ENCODE measurements at regions not wholly inside any gene's neighbourhood (a gene's known extent, or its start where the extent isn't known, plus 50 kb on each side); places are given as distances from the start of the nearest gene placed in this dataset.

DNA sequence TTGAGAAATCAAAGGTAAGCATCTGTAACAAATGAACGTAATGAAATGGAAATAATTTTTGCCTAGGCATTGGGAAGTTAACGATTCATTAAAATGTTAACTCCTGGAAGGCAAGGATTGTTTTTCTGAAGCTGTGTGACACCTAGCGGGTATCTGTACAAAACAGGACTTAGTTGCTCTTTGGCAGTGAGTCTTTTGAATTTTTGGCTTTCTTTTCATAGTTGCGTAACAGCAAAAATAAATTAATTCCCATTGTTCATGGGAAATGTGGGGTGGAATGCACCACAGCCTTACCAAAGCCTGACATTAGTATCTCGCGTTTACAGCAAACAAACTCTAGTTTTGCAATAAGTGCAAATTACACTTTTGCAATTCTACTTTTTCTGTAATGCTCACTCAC lies 92.7 kb upstream of the DTNBP1 start:
- no peak for FAIRE-seq
- no peak overlapping the region for H3K27ac ChIP-seq (ENCODE audit: control insufficient read depth, insufficient read depth)
- intact Hi-C loops (cut with micrococcal nuclease; ENCODE audit: unreplicated experiment) = no loop called here
- H2AFZ ChIP-seq (ENCODE audit: control insufficient read depth, low read depth, low read length) = no peak overlapping the region
- SMC1A ChIA-PET (ENCODE audit: uncharacterized antibody, unreplicated experiment) = interaction anchor here (0.8 to 1.4 kb wide), 2 partner anchors 9 to 26 kb away, joined by 4 read pairs; no protein-coding TSS in a partner anchor
- H3K4me3 ChIP-seq = no peak overlapping the region
- WGBS (ENCODE audit: insufficient coverage, insufficient replicate concordance, low lambda C conversion rate, missing lambda C conversion rate) = 87% methylated on average over 6 of the region's 6 CpGs
- no peak for DNase-seq (ENCODE audit: low read depth, low spot score)
- POLR2A ChIA-PET = no interaction called here
- TF ChIP-seq NR2C1 (IDR thresholded peaks at IDR 0.05) (no peak), ZNF622 (IDR thresholded peaks at IDR 0.05) (no peak), NFYB (IDR thresholded peaks at IDR 0.05; ENCODE audit: insufficient read depth, low read depth, low read length) (no peak), CHD2 (IDR thresholded peaks at IDR 0.05; ENCODE audit: borderline replicate concordance, low read depth, low read length) (no peak), ZZZ3 (IDR thresholded peaks at IDR 0.05; ENCODE audit: control insufficient read depth, insufficient read length, low read depth) (no peak)
- no peaks in the 10 kb centered on the region for H3K9me3 ChIP-seq (replicated peaks; ENCODE audit: control insufficient read depth, insufficient read depth, low read length)
- no peaks in the 10 kb centered on the region for H3K4me1 ChIP-seq (ENCODE audit: control insufficient read depth, insufficient read depth, low read length)
- RAD21 ChIA-PET (ENCODE audit: unreplicated experiment) = no interaction called here
- no peak for ATAC-seq
- in situ Hi-C loops (cut with MboI) = no loop called here
- no peaks in the 10 kb centered on the region for H4K20me1 ChIP-seq (ENCODE audit: control insufficient read depth, insufficient read depth)
- H3K36me3 ChIP-seq (ENCODE audit: control insufficient read depth in 2 of 2, insufficient read depth in 2 of 2, low read length in 1 of 2) = no peaks in the 10 kb centered on the region
- CTCF ChIA-PET = interaction anchor here (1.7 kb wide), 1 partner anchor 12 kb away, joined by 5 read pairs; no protein-coding TSS in a partner anchor
- no peak overlapping the region for H3K9ac ChIP-seq (ENCODE audit: control insufficient read depth, insufficient read depth, low read length)
- no peaks in the 10 kb centered on the region for H3K79me2 ChIP-seq (ENCODE audit: control insufficient read depth, insufficient read depth, low read length)
- no TSS peak for BruUV-seq (replicated peaks)
- no peak overlapping the region for H3K4me2 ChIP-seq (ENCODE audit: control insufficient read depth, insufficient read depth)
- no peaks in the 10 kb centered on the region for H3K27me3 ChIP-seq (replicated peaks in 1 of 2; ENCODE audit: control insufficient read depth in 2 of 2, insufficient read depth in 2 of 2, low read length in 1 of 2)

DNA sequence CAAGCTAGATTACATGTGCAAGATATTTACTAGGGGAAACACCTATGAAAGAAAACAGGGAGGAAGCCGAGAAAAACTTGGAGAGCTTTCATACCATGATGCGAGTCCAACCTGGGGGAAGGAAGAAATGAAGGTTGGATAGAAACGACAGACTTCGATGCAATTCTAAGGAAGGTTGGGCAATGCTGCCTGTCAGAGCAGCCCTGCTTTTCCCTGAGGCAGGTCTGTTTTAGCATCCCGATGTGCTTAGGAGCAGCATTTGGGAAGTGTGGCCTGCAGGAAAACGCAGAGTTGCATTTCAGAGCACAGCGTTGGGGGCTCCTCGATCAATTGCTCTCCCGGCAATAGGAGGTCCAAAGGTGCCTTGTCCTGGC lies 91.9 kb upstream of the DTNBP1 start:
- H3K27ac ChIP-seq (ENCODE audit: control insufficient read depth, insufficient read depth) = no peak overlapping the region
- ChIA-PET POLR2A (no interaction called here), CTCF (interaction anchor here (1.1 to 1.7 kb wide), 2 partner anchors 10 to 13 kb away, joined by 4 to 5 read pairs; no protein-coding TSS in a partner anchor), RAD21 (ENCODE audit: unreplicated experiment) (interaction anchor here (2.7 kb wide), 1 partner anchor 15 kb away, joined by 10 read pairs; no protein-coding TSS in a partner anchor), SMC1A (ENCODE audit: uncharacterized antibody, unreplicated experiment) (interaction anchor here (0.7 to 2.9 kb wide), 3 partner anchors 9 to 147 kb away, joined by 3 to 9 read pairs (median 4); no protein-coding TSS in a partner anchor)
- H3K4me2 ChIP-seq (ENCODE audit: control insufficient read depth, insufficient read depth) = no peak overlapping the region
- H3K9ac ChIP-seq (ENCODE audit: control insufficient read depth, insufficient read depth, low read length) = no peak overlapping the region
- no peaks in the 10 kb centered on the region for H3K36me3 ChIP-seq (ENCODE audit: control insufficient read depth in 2 of 2, insufficient read depth in 2 of 2, low read length in 1 of 2)
- H3K4me3 ChIP-seq = no peak overlapping the region
- H2AFZ ChIP-seq (ENCODE audit: control insufficient read depth, low read depth, low read length) = no peak overlapping the region
- no peaks in the 10 kb centered on the region for H3K4me1 ChIP-seq (ENCODE audit: control insufficient read depth, insufficient read depth, low read length)
- no TSS peak for BruUV-seq (replicated peaks)
- H3K9me3 ChIP-seq (replicated peaks; ENCODE audit: control insufficient read depth, insufficient read depth, low read length) = no peaks in the 10 kb centered on the region
- in situ Hi-C loops (cut with MboI) (no loop called here), intact Hi-C loops (cut with micrococcal nuclease; ENCODE audit: unreplicated experiment) (no loop called here)
- no peak for ATAC-seq
- 95% methylated on average over 9 of the region's 9 CpGs for WGBS (ENCODE audit: insufficient coverage, insufficient replicate concordance, low lambda C conversion rate, missing lambda C conversion rate)
- no peaks in the 10 kb centered on the region for H3K27me3 ChIP-seq (replicated peaks in 1 of 2; ENCODE audit: control insufficient read depth in 2 of 2, insufficient read depth in 2 of 2, low read length in 1 of 2)
- FAIRE-seq = no peak
- no peak for DNase-seq (ENCODE audit: low read depth, low spot score)
- H3K79me2 ChIP-seq (ENCODE audit: control insufficient read depth, insufficient read depth, low read length) = no peaks in the 10 kb centered on the region
- no peaks in the 10 kb centered on the region for H4K20me1 ChIP-seq (ENCODE audit: control insufficient read depth, insufficient read depth)
- TF ChIP-seq STAT3 (IDR thresholded peaks at IDR 0.05; ENCODE audit: low read depth, low read length) (no peak), FOXM1 (IDR thresholded peaks at IDR 0.05; ENCODE audit: low read depth, low read length) (no peak), MTA2 (IDR thresholded peaks at IDR 0.05; ENCODE audit: low read depth) (no peak), SMAD1 (IDR thresholded peaks at IDR 0.05; ENCODE audit: low read depth, partially characterized antibody) (no peak), ZBED1 (IDR thresholded peaks at IDR 0.05; ENCODE audit: borderline replicate concordance) (no peak), NR2F1 (conservative IDR thresholded peaks at IDR 0.05) (no peak), YY1 (IDR thresholded peaks at IDR 0.05; ENCODE audit: low read depth, low read length) (no peak), EP300 (IDR thresholded peaks at IDR 0.05; ENCODE audit: borderline replicate concordance in 1 of 2, control insufficient read depth in 1 of 2, low read depth in 2 of 2, low read length in 2 of 2) (no peak), HDAC2 (IDR thresholded peaks at IDR 0.05) (no peak)
- TF ChIP-seq, protein P1, sequence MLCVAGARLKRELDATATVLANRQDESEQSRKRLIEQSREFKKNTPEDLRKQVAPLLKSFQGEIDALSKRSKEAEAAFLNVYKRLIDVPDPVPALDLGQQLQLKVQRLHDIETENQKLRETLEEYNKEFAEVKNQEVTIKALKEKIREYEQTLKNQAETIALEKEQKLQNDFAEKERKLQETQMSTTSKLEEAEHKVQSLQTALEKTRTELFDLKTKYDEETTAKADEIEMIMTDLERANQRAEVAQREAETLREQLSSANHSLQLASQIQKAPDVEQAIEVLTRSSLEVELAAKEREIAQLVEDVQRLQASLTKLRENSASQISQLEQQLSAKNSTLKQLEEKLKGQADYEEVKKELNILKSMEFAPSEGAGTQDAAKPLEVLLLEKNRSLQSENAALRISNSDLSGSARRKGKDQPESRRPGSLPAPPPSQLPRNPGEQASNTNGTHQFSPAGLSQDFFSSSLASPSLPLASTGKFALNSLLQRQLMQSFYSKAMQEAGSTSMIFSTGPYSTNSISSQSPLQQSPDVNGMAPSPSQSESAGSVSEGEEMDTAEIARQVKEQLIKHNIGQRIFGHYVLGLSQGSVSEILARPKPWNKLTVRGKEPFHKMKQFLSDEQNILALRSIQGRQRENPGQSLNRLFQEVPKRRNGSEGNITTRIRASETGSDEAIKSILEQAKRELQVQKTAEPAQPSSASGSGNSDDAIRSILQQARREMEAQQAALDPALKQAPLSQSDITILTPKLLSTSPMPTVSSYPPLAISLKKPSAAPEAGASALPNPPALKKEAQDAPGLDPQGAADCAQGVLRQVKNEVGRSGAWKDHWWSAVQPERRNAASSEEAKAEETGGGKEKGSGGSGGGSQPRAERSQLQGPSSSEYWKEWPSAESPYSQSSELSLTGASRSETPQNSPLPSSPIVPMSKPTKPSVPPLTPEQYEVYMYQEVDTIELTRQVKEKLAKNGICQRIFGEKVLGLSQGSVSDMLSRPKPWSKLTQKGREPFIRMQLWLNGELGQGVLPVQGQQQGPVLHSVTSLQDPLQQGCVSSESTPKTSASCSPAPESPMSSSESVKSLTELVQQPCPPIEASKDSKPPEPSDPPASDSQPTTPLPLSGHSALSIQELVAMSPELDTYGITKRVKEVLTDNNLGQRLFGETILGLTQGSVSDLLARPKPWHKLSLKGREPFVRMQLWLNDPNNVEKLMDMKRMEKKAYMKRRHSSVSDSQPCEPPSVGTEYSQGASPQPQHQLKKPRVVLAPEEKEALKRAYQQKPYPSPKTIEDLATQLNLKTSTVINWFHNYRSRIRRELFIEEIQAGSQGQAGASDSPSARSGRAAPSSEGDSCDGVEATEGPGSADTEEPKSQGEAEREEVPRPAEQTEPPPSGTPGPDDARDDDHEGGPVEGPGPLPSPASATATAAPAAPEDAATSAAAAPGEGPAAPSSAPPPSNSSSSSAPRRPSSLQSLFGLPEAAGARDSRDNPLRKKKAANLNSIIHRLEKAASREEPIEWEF (IDR thresholded peaks at IDR 0.05; ENCODE audit: insufficient replicate concordance, low read depth, low read length) = no peak

Data from GM12878 (cell line).